OCI-LY7 (cell line): ENCODE measurements at regions not wholly inside any gene's neighbourhood (a gene's known extent, or its start where the extent isn't known, plus 50 kb on each side); places are given as distances from the start of the nearest gene placed in this dataset.
"Not testable (repeated sequence)": the region's sequence is repeated elsewhere in the genome, so short reads cannot be mapped to it uniquely, and the experiment has no call there.

Experiments
- BruUV-seq: library from RNA; stranded (reverse); fragments of 400-500 nt; replicated peaks from 2 replicates; lab custom pipeline; 2021; lab: Mats Ljungman, UMichigan
- CTCF ChIA-PET: fragments of 300-600 bp; sonication (Branson Sonifier 250); formaldehyde crosslinking; loops from one replicate; lab custom pipeline; 2022; ENCODE audit warnings: antibody characterized with exemption; ENCODE audit not compliant: unreplicated experiment; lab: Charles Lee
- POLR2A ChIA-PET: fragments of 300-600 bp; sonication (Branson Sonifier 250); formaldehyde crosslinking; loops from one replicate; lab custom pipeline; 2022; ENCODE audit warnings: antibody characterized with exemption; lab: Charles Lee
- DNase-seq: peaks from one replicate; pipeline ENCODE4 v3.0.0-alpha.2; 2015; ENCODE audit warnings: low spot score
- H2AFZ ChIP-seq: fragments of 200-600 bp; sonication (generic), shearing (Covaris generic); 2 replicates; pipeline ENCODE4 v1.6.1; 2014; ENCODE audit warnings: mild to moderate bottlenecking, antibody characterized with exemption, low read length, moderate library complexity
- H3K27ac ChIP-seq: fragments of 200-600 bp; sonication (generic); 2 replicates; pipeline ENCODE4 v1.5.1; 2014; ENCODE audit warnings: mixed run types, low read depth, mild to moderate bottlenecking, moderate library complexity, low read length, inconsistent platforms; ENCODE audit not compliant: poor library complexity, severe bottlenecking
- H3K36me3 ChIP-seq: fragments of 200-600 bp; sonication (generic); 2 replicates; pipeline ENCODE4 v1.6.1; 2014; ENCODE audit warnings: mild to moderate bottlenecking, antibody characterized with exemption, low read length, moderate library complexity, mixed read lengths; ENCODE audit not compliant: insufficient read depth
- H3K4me1 ChIP-seq: fragments of 200-600 bp; sonication (generic); 2 replicates; pipeline ENCODE4 v1.5.1; 2014; ENCODE audit warnings: mild to moderate bottlenecking, low read length; ENCODE audit not compliant: insufficient read depth, poor library complexity, severe bottlenecking
- H3K4me2 ChIP-seq: fragments of 200-600 bp; sonication (generic); 2 replicates; pipeline ENCODE4 v1.6.1; 2014; ENCODE audit warnings: mild to moderate bottlenecking, low read length
- H3K4me3 ChIP-seq: fragments of 200-600 bp; sonication (generic); 2 replicates; pipeline ENCODE4 v1.5.1; 2014; ENCODE audit warnings: mild to moderate bottlenecking, low read depth, low read length; ENCODE audit not compliant: poor library complexity, severe bottlenecking
- H3K79me2 ChIP-seq: fragments of 200-600 bp; sonication (generic); 2 replicates; pipeline ENCODE4 v1.6.1; 2016; ENCODE audit warnings: low read depth, mild to moderate bottlenecking, low read length, moderate library complexity, mixed read lengths; ENCODE audit not compliant: insufficient read depth
- H3K9me2 ChIP-seq: fragments of 200-600 bp; sonication (generic); 2 replicates; pipeline ENCODE4 v1.6.1; 2016; ENCODE audit warnings: mild to moderate bottlenecking, low read length, mixed read lengths; ENCODE audit not compliant: insufficient read depth
- H3K9me3 ChIP-seq: fragments of 200-600 bp; sonication (generic); 2 replicates; pipeline ENCODE4 v1.6.1; 2014; ENCODE audit warnings: mild to moderate bottlenecking, mixed run types, low read length, mixed read lengths
- H4K20me1 ChIP-seq: fragments of 200-600 bp; sonication (generic); 2 replicates; pipeline ENCODE4 v1.6.1; 2014; ENCODE audit warnings: mild to moderate bottlenecking, antibody characterized with exemption, low read length, moderate library complexity, mixed read lengths; ENCODE audit not compliant: insufficient read depth
- EZH2phosphoT487 ChIP-seq: fragments of 200-600 bp; sonication (generic); IDR thresholded peaks from 2 replicates; pipeline ENCODE4 v1.6.1; 2018; ENCODE audit warnings: low read depth, borderline replicate concordance, mild to moderate bottlenecking, mixed run types, antibody characterized with exemption, low read length, moderate library complexity, mixed read lengths
- intact Hi-C: fragments of 100-400 bp; cut with micrococcal nuclease; formaldehyde crosslinking; loops from one replicate; pipeline ENCODE4 v1.10.0; 2022; ENCODE audit not compliant: unreplicated experiment
- TF ChIP-seq, protein P1 (sequence below): fragments of 200-600 bp; sonication (generic); conservative IDR thresholded peaks from 2 replicates; pipeline ENCODE4 v1.5.1; 2014; ENCODE audit warnings: mild to moderate bottlenecking, antibody characterized with exemption, low read length, moderate library complexity, mixed read lengths

DNA sequence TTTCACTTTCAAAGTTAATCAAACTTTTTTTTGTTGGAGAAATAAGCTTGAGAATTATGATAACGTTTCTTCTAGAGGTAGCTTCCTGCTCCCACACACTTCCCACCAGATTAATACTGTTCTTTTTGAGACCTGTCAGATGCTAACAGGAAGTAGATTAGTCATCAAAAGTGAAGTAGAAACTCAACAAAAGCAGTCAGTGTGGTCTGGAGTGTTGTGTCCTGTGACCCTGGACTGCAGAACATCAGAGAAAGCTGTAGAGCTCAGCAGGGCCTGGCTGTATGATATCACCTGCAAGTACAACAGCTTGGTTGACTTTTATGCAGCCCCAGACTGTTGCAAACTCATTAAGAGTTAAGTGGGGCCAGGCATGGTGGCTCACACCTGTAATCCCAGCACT lies 495.7 kb upstream of the CYLC2 start:
- Histone ChIP-seq H4K20me1 (no peaks in the 10 kb centered on the region), H3K36me3 (no peaks in the 10 kb centered on the region), H3K9me3 (no peaks in the 10 kb centered on the region), H3K4me2 (no peak overlapping the region), H3K4me1 (no peaks in the 10 kb centered on the region), H3K9me2 (no peaks in the 10 kb centered on the region), H3K4me3 (no peak overlapping the region), H2AFZ (no peak overlapping the region), H3K79me2 (no peaks in the 10 kb centered on the region), H3K27ac (no peak overlapping the region)
- TF ChIP-seq EZH2phosphoT487 = no peak
- TF ChIP-seq, protein P1, sequence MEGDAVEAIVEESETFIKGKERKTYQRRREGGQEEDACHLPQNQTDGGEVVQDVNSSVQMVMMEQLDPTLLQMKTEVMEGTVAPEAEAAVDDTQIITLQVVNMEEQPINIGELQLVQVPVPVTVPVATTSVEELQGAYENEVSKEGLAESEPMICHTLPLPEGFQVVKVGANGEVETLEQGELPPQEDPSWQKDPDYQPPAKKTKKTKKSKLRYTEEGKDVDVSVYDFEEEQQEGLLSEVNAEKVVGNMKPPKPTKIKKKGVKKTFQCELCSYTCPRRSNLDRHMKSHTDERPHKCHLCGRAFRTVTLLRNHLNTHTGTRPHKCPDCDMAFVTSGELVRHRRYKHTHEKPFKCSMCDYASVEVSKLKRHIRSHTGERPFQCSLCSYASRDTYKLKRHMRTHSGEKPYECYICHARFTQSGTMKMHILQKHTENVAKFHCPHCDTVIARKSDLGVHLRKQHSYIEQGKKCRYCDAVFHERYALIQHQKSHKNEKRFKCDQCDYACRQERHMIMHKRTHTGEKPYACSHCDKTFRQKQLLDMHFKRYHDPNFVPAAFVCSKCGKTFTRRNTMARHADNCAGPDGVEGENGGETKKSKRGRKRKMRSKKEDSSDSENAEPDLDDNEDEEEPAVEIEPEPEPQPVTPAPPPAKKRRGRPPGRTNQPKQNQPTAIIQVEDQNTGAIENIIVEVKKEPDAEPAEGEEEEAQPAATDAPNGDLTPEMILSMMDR = no peak
- CTCF ChIA-PET = no interaction called here
- POLR2A ChIA-PET = no interaction called here
- intact Hi-C loops = no loop called here
- DNase-seq = no peak
- BruUV-seq = no TSS peak

DNA sequence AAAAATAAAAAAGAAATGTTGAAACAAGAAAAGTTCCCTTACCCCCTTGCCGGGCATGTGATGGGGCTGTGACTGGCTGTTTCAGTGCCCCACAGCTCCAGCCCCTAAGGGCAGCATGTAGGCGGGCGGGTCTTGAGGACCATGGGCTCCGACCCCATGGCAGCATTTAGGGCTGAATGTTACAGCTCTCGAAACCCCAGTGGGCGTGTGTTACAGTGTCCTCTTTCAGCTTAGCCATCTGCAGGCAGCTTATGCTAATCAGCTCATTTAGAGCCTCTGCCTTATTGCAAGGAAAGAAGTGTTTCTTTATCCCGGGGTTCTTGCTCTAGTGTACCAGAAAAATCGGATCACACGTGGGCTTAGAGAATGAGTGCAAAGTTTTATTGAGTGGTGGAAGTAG lies 497.4 kb upstream of the CYLC2 start:
- H3K9me2 ChIP-seq = no peaks in the 10 kb centered on the region
- ChIA-PET POLR2A (interaction anchor here (0.8 kb wide), 1 partner anchor 14 kb away, joined by 3 read pairs; no protein-coding TSS in a partner anchor), CTCF (no interaction called here)
- no peak overlapping the region for H2AFZ ChIP-seq
- H4K20me1 ChIP-seq = no peaks in the 10 kb centered on the region
- no peak overlapping the region for H3K4me2 ChIP-seq
- DNase-seq = no peak
- no peaks in the 10 kb centered on the region for H3K36me3 ChIP-seq
- no peaks in the 10 kb centered on the region for H3K4me1 ChIP-seq
- no peaks in the 10 kb centered on the region for H3K9me3 ChIP-seq
- TF ChIP-seq, protein P1 = no peak
- no peak for TF ChIP-seq EZH2phosphoT487
- intact Hi-C loops = no loop called here
- no peak overlapping the region for H3K4me3 ChIP-seq
- BruUV-seq = no TSS peak
- H3K27ac ChIP-seq = no peak overlapping the region
- no peaks in the 10 kb centered on the region for H3K79me2 ChIP-seq

DNA sequence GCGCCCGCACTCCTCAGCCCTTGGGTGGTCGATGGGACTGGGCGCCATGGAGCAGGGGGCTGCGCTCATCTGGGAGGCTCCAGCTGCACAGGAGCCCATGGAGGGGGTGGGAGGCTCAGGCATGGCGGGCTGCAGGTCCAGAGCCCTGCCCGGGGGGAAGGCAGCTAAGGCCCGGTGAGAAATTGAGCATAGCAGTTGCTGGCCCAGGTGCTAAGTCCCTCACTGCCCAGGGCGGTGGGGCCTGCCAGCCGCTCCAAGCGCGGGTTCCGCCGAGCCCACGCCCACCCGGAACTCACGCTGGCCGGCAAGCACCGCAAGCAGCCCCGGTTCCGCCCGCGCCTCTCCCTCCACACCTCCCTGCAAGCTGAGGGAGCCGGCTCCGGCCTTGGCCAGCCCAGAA lies 508.2 kb upstream of the CYLC2 start:
- DNase-seq, H3K27ac ChIP-seq, H3K9me2 ChIP-seq, H3K79me2 ChIP-seq, H3K4me2 ChIP-seq, H3K36me3 ChIP-seq, intact Hi-C loops, BruUV-seq, H3K4me1 ChIP-seq, H3K9me3 ChIP-seq, H4K20me1 ChIP-seq, POLR2A ChIA-PET, H2AFZ ChIP-seq, H3K4me3 ChIP-seq, CTCF ChIA-PET: not testable (repeated sequence)
